ENCODE measurements at regions not wholly inside any gene's neighbourhood (a gene's known extent, or its start where the extent isn't known, plus 50 kb on each side); places are given as distances from the start of the nearest gene placed in this dataset.

DNA sequence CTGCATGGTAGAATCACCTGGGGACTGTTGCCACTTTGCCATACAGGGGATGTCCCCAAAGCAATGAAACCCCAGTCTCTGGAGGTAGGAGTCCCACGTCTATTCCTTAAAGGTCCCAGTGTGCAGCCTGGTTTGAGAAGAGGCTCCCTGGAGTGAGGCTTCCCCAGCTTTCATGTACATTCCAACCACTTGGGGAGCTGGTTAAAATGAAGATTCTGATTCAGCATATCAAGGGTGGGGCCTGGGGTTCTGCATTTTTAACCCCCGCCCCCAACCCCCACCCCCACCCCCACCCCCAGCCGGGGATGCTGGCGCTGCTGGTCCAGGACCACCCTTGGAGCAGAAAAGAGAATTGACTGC lies 241.2 kb downstream of the FOXL1 start:
- no peak for TF ChIP-seq ZNF274 (IDR thresholded peaks at IDR 0.05; ENCODE audit: low read depth, low read length)
- TF ChIP-seq YY1 (IDR thresholded peaks at IDR 0.05; ENCODE audit: insufficient read depth, insufficient read length), result no peak
